ACC112 (cell line): ENCODE measurements at regions not wholly inside any gene's neighbourhood (a gene's known extent, or its start where the extent isn't known, plus 50 kb on each side); places are given as distances from the start of the nearest gene placed in this dataset.

ENCODE experiments used
- H2AFZ ChIP-seq: fragments of 200-600 bp; sonication (generic); one replicate; pipeline ENCODE4 v1.6.0; 2017; ENCODE audit warnings: antibody characterized with exemption, low read length; ENCODE audit not compliant: unreplicated experiment
- H3K27ac ChIP-seq: fragments of 200-600 bp; sonication (generic); 2 replicates; pipeline ENCODE4 v1.5.1; 2014; ENCODE audit warnings: low read depth, mild to moderate bottlenecking, antibody characterized with exemption, low read length, moderate library complexity
- H3K27me3 ChIP-seq: fragments of 200-600 bp; sonication (generic); 2 replicates; pipeline ENCODE4 v1.6.1; 2014; ENCODE audit warnings: mild to moderate bottlenecking, antibody characterized with exemption, low read length, moderate library complexity, mixed read lengths; ENCODE audit not compliant: insufficient read depth
- H3K36me3 ChIP-seq: fragments of 200-600 bp; sonication (generic); 2 replicates; pipeline ENCODE4 v1.6.1; 2016; ENCODE audit warnings: mild to moderate bottlenecking, antibody characterized with exemption, low read length, moderate library complexity, mixed read lengths; ENCODE audit not compliant: insufficient read depth
- H3K4me1 ChIP-seq: fragments of 200-600 bp; sonication (generic); one replicate; pipeline ENCODE4 v1.6.1; 2016; ENCODE audit warnings: low read length, mixed read lengths; ENCODE audit not compliant: insufficient read depth, unreplicated experiment, control insufficient read depth
- H3K4me3 ChIP-seq: fragments of 200-600 bp; sonication (generic); 2 replicates; pipeline ENCODE4 v1.5.1; 2014; ENCODE audit warnings: mild to moderate bottlenecking, low read depth, low read length
- H3K79me2 ChIP-seq: fragments of 200-600 bp; sonication (generic); one replicate; pipeline ENCODE4 v1.6.0; 2016; ENCODE audit warnings: low read length; ENCODE audit not compliant: control insufficient read depth, unreplicated experiment, insufficient read depth

DNA sequence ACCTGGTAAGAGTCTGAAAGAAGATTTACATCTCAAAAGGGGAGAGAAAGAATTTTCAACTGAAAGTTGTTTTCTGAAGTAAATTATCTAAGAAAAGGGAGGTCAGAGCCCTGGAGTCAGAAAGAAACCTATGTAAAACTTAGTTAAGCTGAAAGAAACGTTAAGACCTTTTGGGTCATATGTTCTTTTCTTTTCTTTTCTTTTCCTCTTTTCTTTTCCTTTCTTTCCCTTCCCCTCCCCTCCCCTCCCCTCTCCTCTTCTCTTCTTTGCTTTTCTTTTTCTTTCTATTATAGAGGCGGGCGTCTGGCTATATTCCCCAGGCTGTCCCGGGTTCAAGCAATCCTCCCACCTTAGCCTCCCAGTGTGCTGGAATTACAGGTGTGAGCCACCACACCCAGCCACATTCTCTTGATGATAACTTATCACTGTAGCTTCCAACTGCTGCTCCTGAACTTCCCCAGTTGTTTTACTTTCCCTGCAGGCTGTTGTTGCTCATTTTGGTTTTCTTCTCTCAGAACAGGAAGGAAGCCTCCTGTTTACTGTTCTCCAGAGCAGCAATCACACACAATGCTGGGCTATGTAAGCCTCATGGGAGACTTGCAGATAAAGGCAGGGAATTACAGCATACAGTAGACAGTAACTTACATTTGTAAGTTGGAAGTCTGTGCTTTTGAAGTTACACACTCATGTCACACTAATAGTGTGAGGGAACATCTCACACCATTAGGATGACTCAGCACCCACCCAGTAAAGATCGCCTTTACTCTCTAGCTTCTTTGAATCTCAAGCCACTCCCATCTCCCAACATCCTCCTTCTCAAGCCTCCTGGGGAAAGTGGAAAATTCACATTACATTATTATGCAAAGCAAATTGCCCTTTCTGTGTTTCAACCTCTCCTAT is 2216.6 kb upstream of the WWC1 start:
- Histone ChIP-seq H3K4me1 (no peaks in the 10 kb centered on the region), H3K27ac (no peak overlapping the region), H3K79me2 (no peaks in the 10 kb centered on the region), H3K27me3 (no peaks in the 10 kb centered on the region), H3K4me3 (no peak overlapping the region), H2AFZ (no peak overlapping the region), H3K36me3 (no peaks in the 10 kb centered on the region)

DNA sequence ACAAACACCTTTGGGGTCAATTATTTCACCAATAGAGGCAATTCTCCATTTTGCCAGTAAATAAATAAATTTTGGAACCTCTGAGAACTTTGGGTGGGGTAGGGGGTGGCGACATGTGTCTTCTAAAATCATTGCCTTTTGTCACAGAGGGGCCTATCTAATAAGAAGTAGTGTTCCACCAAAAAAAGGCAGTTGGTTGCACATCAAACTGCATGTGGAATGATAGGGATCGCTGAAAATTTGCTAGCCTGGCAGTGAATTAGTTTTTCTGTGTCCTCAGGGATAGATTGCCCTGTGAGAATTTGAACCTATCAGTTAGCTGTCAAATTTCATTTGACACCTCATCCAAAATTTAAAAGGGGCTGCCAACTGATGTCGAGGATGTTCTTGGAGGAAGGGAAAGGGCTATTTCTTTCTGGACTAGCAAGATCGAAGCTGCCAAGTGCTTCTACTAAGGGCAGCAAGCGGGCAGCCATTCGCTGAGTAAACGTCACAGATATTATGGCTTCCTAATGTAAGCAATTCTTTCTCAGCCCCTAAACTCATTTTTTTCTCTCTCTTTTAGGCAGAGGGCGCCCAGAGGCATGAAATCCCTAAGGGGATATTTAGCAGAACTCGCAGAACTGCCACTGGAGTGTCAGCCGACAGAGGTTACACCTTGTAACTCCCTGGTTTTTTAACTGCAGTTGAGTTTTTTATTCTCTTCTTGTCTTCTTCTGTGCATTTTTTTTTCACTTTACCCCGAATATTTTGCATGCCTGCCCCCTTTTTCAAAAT is 2208.1 kb upstream of the WWC1 start:
- Histone ChIP-seq H3K4me3 (no peak overlapping the region), H2AFZ (no peak overlapping the region), H3K4me1 (no peaks in the 10 kb centered on the region), H3K27ac (no peak overlapping the region), H3K79me2 (no peaks in the 10 kb centered on the region), H3K36me3 (no peaks in the 10 kb centered on the region), H3K27me3 (no peaks in the 10 kb centered on the region)

- no peaks in the 10 kb centered on the region for H3K36me3 ChIP-seq
- H3K4me3 ChIP-seq, result no peak overlapping the region
- H2AFZ ChIP-seq, result no peak overlapping the region
- no peaks in the 10 kb centered on the region for H3K27me3 ChIP-seq
- H3K4me1 ChIP-seq, result no peaks in the 10 kb centered on the region
- H3K79me2 ChIP-seq, result no peaks in the 10 kb centered on the region
- no peak overlapping the region for H3K27ac ChIP-seq
Observed at GRCh38 chr5:166086568-166086967, 2204.9 kb upstream of the WWC1 start.

DNA sequence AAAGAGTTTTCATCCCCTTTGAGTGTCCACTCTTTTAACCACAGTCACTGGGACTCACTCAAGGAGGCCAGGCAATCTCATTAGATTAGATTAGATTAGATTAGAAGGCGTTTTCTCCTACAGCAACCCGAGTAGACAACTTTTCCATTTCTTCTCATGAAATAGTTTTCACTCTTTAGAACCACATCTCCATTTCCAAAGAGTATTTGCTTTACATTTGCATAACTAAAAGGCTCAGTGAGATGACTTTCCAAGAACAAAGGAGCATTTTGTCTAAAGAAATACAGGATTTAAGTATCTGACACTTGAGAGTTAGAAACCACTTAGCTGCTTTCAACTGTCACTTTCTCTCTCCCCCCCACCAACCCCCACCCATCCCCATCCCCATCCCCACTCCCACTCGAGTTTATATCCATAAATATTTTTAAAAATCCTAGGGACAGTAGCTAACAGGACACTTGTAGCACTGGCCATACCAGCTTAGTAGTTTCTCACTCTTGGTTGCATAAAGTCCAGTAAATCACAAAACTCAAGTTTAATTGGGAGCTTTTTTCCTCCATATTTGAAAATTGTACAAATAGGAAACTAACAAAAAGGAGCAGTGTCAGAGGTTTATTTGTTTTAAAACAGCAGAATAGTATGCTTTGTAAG is 2202.9 kb upstream of the WWC1 start:
- H3K4me3 ChIP-seq, result no peak overlapping the region
- no peaks in the 10 kb centered on the region for H3K27me3 ChIP-seq
- no peaks in the 10 kb centered on the region for H3K79me2 ChIP-seq
- H3K27ac ChIP-seq, result no peak overlapping the region
- H2AFZ ChIP-seq, result no peak overlapping the region
- H3K4me1 ChIP-seq, result no peaks in the 10 kb centered on the region
- H3K36me3 ChIP-seq, result no peaks in the 10 kb centered on the region

- no peak overlapping the region for H3K27ac ChIP-seq
- no peaks in the 10 kb centered on the region for H3K27me3 ChIP-seq
- no peak overlapping the region for H3K4me3 ChIP-seq
- no peak overlapping the region for H2AFZ ChIP-seq
- H3K4me1 ChIP-seq, result no peaks in the 10 kb centered on the region
- H3K79me2 ChIP-seq, result no peaks in the 10 kb centered on the region
- H3K36me3 ChIP-seq, result no peaks in the 10 kb centered on the region
Observed at GRCh38 chr5:166091931-166092330, 2199.5 kb upstream of the WWC1 start.

- H3K27ac ChIP-seq, result no peak overlapping the region
- H2AFZ ChIP-seq, result no peak overlapping the region
- H3K4me1 ChIP-seq, result no peaks in the 10 kb centered on the region
- no peaks in the 10 kb centered on the region for H3K27me3 ChIP-seq
- no peaks in the 10 kb centered on the region for H3K79me2 ChIP-seq
- no peaks in the 10 kb centered on the region for H3K36me3 ChIP-seq
- no peak overlapping the region for H3K4me3 ChIP-seq
Observed at GRCh38 chr5:166093312-166093711, 2198.1 kb upstream of the WWC1 start.

DNA sequence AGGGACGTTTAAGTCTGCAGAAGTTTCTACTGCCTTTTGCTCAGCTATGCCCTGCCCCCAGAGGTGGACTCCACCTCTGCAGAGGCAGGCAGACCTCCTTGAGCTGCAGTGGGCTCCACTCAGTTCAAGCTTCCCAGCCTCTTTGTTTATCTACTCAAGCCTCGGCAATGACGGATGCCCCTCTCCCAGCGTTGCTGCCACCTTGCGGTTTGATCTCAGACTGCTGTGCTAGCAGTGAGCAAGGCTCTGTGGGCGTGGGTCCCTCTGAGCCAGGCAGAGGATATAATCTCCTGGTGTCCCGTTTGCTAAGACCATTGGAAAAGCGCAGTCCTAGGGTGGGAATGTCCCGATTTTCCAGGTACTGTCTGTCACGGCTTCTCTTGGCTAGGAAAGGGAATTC is 2188.5 kb upstream of the WWC1 start:
- no peak overlapping the region for H3K4me3 ChIP-seq
- H3K36me3 ChIP-seq, result no peaks in the 10 kb centered on the region
- no peaks in the 10 kb centered on the region for H3K4me1 ChIP-seq
- H3K27me3 ChIP-seq, result no peaks in the 10 kb centered on the region
- H3K27ac ChIP-seq, result no peak overlapping the region
- no peaks in the 10 kb centered on the region for H3K79me2 ChIP-seq
- H2AFZ ChIP-seq, result no peak overlapping the region

GRCh38 chr5:166111021-166111420 is 2180.4 kb upstream of the WWC1 start:
- Histone ChIP-seq H3K4me1 (no peaks in the 10 kb centered on the region), H3K27me3 (no peaks in the 10 kb centered on the region), H3K27ac (no peak overlapping the region), H3K79me2 (no peaks in the 10 kb centered on the region), H2AFZ (no peak overlapping the region), H3K36me3 (no peaks in the 10 kb centered on the region), H3K4me3 (no peak overlapping the region)

DNA sequence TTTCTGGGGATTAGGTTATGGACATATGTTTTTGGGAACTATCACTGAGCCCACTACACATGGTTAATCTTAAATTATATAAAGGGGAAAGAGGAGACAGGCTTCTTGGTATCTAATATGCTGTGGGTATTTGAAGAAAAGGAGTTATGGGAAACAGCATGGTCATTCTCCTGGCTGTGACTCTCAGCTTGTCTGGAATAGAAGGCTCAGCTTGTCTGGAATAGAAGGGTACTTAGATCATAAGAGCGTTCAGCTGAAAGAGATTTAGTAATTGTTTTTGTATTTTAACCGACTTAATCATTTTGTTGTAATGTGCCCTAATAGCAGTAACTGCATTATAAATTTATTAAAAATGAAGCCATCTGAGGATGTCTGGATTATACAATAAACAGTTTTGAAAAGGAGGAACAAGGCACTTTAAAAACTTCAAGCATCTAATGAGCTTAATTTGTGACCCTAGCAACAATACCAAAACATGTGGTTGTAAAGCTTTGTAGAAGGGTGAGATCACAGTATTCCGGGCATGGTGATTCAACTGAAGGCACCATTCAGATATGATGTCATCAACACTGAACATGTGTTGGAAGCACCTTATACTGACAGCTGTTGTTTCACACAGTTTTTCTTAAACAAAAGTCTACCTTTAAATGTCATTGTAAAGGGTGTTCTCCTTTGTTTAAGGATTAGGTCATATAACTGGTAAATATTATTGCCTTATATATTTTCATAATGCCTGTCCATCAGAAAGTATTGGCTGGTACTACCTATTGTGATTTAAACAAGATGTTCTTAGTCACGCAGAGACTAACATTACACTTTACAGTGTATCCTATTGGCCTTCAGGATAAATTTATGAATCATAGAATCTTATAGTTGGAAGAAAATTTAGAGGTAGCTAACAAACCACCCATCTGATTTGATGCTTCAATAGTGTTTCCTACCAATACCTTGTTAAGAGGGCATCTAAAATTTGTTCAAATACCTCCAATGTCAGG is 2174.1 kb upstream of the WWC1 start:
- no peaks in the 10 kb centered on the region for H3K27me3 ChIP-seq
- H3K36me3 ChIP-seq, result no peaks in the 10 kb centered on the region
- no peaks in the 10 kb centered on the region for H3K79me2 ChIP-seq
- no peak overlapping the region for H2AFZ ChIP-seq
- no peak overlapping the region for H3K27ac ChIP-seq
- H3K4me1 ChIP-seq, result no peaks in the 10 kb centered on the region
- no peak overlapping the region for H3K4me3 ChIP-seq

GRCh38 chr5:166119506-166119905 is 2171.9 kb upstream of the WWC1 start:
- no peaks in the 10 kb centered on the region for H3K36me3 ChIP-seq

More at GRCh38 chr5:166119506-166119905, 2171.9 kb upstream of the WWC1 start:
- H2AFZ ChIP-seq, result no peak overlapping the region
- no peak overlapping the region for H3K27ac ChIP-seq
- H3K4me1 ChIP-seq, result no peaks in the 10 kb centered on the region
- H3K4me3 ChIP-seq, result no peak overlapping the region
- no peaks in the 10 kb centered on the region for H3K27me3 ChIP-seq
- no peaks in the 10 kb centered on the region for H3K79me2 ChIP-seq
